ENCODE measurements at regions not wholly inside any gene's neighbourhood (a gene's known extent, or its start where the extent isn't known, plus 50 kb on each side); places are given as distances from the start of the nearest gene placed in this dataset.

- H3F3A ChIP-seq (ENCODE audit: low read depth), result no peaks in the 10 kb centered on the region
- no peaks in the 10 kb centered on the region for H4K20me1 ChIP-seq (ENCODE audit: low read depth)
- Mint-ChIP-seq H3K27me3 (ENCODE audit: insufficient read depth, low read depth) (peaks cover 4% of the 10 kb centered on the region), H3K4me3 (no peak overlapping the region), H3K9me3 (peaks cover 2% of the 10 kb centered on the region), H3K4me1 (peaks cover 8% of the 10 kb centered on the region), H3K36me3 (no peaks in the 10 kb centered on the region), H3K27ac (no peak overlapping the region)
- TF ChIP-seq EZH2 (IDR thresholded peaks at IDR 0.05), result no peak
- no peak for TF ChIP-seq EZH2phosphoT487 (IDR thresholded peaks at IDR 0.05)
- TF ChIP-seq CTCF (IDR thresholded peaks at IDR 0.05), result no peak
- H2AFZ ChIP-seq (replicated peaks), result no peak overlapping the region
- H3K4me2 ChIP-seq, result no peak overlapping the region
- no peak overlapping the region for H3K9ac ChIP-seq
- H3K27me3 ChIP-seq, result no peaks in the 10 kb centered on the region
- no peaks in the 10 kb centered on the region for H3K79me2 ChIP-seq (ENCODE audit: low read depth)
- no peaks in the 10 kb centered on the region for H3K9me3 ChIP-seq (ENCODE audit: low read depth)
- H3K27ac ChIP-seq, result no peak overlapping the region
- DNase-seq (ENCODE audit: low spot score), result no peak
- no peaks in the 10 kb centered on the region for H3K36me3 ChIP-seq
- H3K4me3 ChIP-seq, result no peak overlapping the region
- no peaks in the 10 kb centered on the region for H3K4me1 ChIP-seq
These were observed 81.0 kb upstream of the PLEKHG7 start for GRCh38 chr12:92621833-92622232.

- peaks cover 2% of the 10 kb centered on the region for H3K9me3 Mint-ChIP-seq
- Histone ChIP-seq H3K79me2 (ENCODE audit: low read depth) (no peaks in the 10 kb centered on the region), H3K4me1 (no peaks in the 10 kb centered on the region), H3K36me3 (no peaks in the 10 kb centered on the region), H3K9me3 (ENCODE audit: low read depth) (no peaks in the 10 kb centered on the region), H3K4me3 (no peak overlapping the region), H4K20me1 (ENCODE audit: low read depth) (no peaks in the 10 kb centered on the region), H3K9ac (no peak overlapping the region), H3K4me2 (no peak overlapping the region), H3K27ac (no peak overlapping the region), H3F3A (ENCODE audit: low read depth) (no peaks in the 10 kb centered on the region), H3K27me3 (no peaks in the 10 kb centered on the region), H2AFZ (replicated peaks) (no peak overlapping the region)
- no peak for TF ChIP-seq EZH2 (IDR thresholded peaks at IDR 0.05)
- TF ChIP-seq CTCF (IDR thresholded peaks at IDR 0.05), result no peak
- no peak for TF ChIP-seq EZH2phosphoT487 (IDR thresholded peaks at IDR 0.05)
- H3K27ac Mint-ChIP-seq, result no peak overlapping the region
- peaks cover 4% of the 10 kb centered on the region for H3K27me3 Mint-ChIP-seq (ENCODE audit: insufficient read depth, low read depth)
- peaks cover 8% of the 10 kb centered on the region for H3K4me1 Mint-ChIP-seq
- no peak for DNase-seq (ENCODE audit: low spot score)
- no peak overlapping the region for H3K4me3 Mint-ChIP-seq
- no peaks in the 10 kb centered on the region for H3K36me3 Mint-ChIP-seq
These were observed 81.5 kb upstream of the PLEKHG7 start for GRCh38 chr12:92621312-92621711.

GRCh38 chr12:92619730-92620684 is 82.8 kb upstream of the PLEKHG7 start:
- H3K9me3 Mint-ChIP-seq, result peaks cover 2% of the 10 kb centered on the region
- no peak for TF ChIP-seq EZH2 (IDR thresholded peaks at IDR 0.05)
- no peak for TF ChIP-seq EZH2phosphoT487 (IDR thresholded peaks at IDR 0.05)
- no peak for TF ChIP-seq CTCF (IDR thresholded peaks at IDR 0.05)
- no peak overlapping the region for H3K4me3 ChIP-seq

More at GRCh38 chr12:92619730-92620684, 82.8 kb upstream of the PLEKHG7 start:
- Histone ChIP-seq H2AFZ (replicated peaks) (no peak overlapping the region), H3K27ac (no peak overlapping the region), H4K20me1 (ENCODE audit: low read depth) (no peaks in the 10 kb centered on the region), H3K9ac (no peak overlapping the region), H3K9me3 (ENCODE audit: low read depth) (no peaks in the 10 kb centered on the region), H3F3A (ENCODE audit: low read depth) (no peaks in the 10 kb centered on the region), H3K79me2 (ENCODE audit: low read depth) (no peaks in the 10 kb centered on the region), H3K27me3 (no peaks in the 10 kb centered on the region), H3K4me1 (no peaks in the 10 kb centered on the region), H3K4me2 (no peak overlapping the region), H3K36me3 (no peaks in the 10 kb centered on the region)
- H3K27ac Mint-ChIP-seq, result no peak overlapping the region
- DNase-seq (ENCODE audit: low spot score), result no peak
- peaks cover 8% of the 10 kb centered on the region for H3K4me1 Mint-ChIP-seq
- H3K36me3 Mint-ChIP-seq, result no peaks in the 10 kb centered on the region
- H3K4me3 Mint-ChIP-seq, result no peak overlapping the region
- H3K27me3 Mint-ChIP-seq (ENCODE audit: insufficient read depth, low read depth), result peaks cover 4% of the 10 kb centered on the region

Measured in neural progenitor cell (in vitro differentiated cells).